AG20443 (cell line): ENCODE measurements at regions not wholly inside any gene's neighbourhood (a gene's known extent, or its start where the extent isn't known, plus 50 kb on each side); places are given as distances from the start of the nearest gene placed in this dataset.

Experiments
- DNase-seq: peaks from one replicate; pipeline ENCODE4 v3.0.0; 2012; ENCODE audit warnings: low spot score, mixed read lengths

DNA sequence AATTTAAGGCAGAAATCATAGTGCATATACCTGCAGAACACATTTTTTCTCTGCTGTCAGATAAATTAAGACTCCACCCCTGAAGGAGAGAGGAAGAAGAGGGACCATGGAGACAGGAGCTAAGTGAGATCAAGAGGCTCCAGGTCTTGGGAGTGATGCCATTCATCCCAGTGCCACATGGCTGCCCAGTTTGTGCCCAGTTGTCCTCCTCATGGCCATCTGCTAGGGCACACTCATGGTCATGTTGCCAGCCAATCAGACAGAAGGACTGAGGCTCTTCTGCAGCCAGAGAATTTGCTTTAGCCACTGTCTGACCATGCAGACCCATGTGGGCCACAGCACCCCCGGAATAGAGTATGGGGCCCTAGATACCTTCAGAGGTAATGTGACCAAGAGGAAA is 270.5 kb upstream of the PROK2 start:
- DNase-seq, result no peak

- no peak for DNase-seq
These were observed 270.0 kb upstream of the PROK2 start for GRCh38 chr3:72054976-72055375.

DNA sequence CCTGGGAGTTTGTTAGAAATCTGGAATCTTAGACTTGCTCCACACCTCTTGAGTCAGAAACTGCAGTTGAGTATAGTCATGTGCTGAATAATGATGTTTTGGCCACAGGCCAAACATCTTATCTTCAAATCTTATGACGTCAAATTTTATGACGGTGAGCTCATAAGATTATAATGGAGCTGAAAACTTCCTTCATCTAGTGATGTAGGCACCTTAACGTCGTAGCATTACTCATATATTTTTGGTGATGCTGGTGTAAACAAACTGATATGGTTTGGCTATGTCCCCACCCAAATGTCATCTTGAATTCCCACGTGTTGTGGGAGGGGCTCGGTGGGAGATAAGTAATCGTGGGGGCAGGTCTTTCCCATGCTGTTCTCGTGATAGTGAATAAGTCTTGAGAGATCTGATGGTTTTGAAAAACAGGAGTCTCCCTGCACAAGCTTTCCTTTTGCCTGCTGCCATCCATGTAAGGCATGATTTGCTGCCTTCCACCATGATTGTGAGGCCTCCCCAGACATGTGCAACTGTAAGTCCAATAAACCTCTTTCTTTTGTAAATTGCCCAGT is 268.0 kb upstream of the PROK2 start:
- no peak for DNase-seq

- no peak for DNase-seq
These were observed 265.8 kb upstream of the PROK2 start for GRCh38 chr3:72050771-72051170.

DNA sequence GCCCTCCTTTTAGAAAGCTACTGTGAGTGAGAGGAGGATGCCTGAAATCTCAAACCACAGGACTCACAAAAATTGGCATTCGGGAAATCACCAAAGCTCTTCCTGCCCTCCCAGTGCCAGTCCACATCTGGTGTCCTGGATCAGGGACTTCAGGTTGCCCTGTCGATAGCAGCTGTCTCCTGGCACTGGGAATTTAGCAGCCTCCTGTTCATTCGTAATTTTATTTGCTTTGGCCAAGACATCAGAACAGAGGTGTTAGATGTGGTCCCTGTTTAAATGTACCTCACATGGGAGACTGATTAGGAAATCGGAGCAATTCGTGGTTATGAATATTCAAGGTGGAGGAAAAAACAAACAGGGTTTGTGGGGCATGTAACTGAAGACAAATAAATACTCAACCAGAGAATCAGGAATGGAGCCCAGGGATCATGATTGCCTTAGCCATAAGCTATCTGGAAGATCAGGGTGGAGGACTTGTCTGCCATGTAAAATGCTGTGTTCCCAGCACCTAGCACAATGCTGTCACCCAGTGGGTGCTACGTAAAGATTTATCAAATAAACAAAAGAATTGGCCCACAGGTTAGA is 265.2 kb upstream of the PROK2 start:
- DNase-seq, result no peak

GRCh38 chr3:72049300-72049699 is 264.4 kb upstream of the PROK2 start:
- DNase-seq, result no peak

DNA sequence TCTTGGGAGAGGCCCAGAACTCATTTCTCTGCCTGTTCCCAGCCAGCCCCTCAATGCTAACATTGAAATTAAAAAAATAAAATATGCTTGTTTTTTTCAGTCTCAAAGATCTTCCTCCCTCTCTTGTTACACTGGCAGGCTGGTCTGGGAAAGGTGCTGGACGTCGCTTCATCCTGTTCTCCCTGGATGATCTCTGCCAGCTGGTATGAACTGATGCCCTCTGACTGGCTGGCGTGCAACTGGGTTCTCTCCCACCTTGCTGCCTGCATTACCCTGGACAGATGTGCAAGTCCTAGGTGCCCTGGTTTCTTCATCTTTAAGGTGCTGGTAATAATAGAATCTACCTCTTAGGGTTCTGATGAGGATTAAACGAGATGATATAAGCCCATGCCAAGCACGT is 263.9 kb upstream of the PROK2 start:
- DNase-seq, result no peak

GRCh38 chr3:72047221-72047871 is 262.4 kb upstream of the PROK2 start:
- no peak for DNase-seq

DNA sequence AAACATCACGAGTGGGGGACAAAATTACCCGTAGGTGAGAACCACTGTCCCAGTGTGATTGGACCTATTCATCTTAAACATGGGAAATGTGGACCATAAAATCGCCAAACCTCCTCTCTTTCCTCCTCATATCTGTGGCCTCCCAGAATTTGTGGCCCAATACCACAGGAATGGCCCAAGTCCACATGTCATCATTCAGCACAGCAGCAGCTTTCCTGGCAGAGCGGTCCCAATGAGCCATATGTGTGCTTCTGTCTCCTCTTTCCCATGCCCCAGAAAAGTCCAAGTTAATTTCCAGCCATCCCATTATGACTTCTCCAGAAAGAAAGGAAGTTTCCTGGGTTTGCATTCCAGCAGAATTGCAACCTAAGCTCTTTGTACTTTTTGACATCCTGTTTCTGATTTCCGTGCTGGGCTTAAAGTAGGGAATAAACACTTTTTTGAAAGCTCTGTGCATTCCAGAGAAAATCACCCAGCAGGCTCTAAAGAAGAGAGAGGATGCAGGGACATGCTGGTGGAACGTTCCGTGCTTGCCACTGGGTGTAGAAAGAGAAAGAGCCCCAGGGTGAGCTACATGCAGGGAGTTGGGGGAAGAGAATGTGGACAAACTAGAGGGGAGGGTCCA is 259.4 kb upstream of the PROK2 start:
- peak; percentile 65 for DNase-seq

GRCh38 chr3:72043204-72044133 is 258.5 kb upstream of the PROK2 start:
- no peak for DNase-seq

DNA sequence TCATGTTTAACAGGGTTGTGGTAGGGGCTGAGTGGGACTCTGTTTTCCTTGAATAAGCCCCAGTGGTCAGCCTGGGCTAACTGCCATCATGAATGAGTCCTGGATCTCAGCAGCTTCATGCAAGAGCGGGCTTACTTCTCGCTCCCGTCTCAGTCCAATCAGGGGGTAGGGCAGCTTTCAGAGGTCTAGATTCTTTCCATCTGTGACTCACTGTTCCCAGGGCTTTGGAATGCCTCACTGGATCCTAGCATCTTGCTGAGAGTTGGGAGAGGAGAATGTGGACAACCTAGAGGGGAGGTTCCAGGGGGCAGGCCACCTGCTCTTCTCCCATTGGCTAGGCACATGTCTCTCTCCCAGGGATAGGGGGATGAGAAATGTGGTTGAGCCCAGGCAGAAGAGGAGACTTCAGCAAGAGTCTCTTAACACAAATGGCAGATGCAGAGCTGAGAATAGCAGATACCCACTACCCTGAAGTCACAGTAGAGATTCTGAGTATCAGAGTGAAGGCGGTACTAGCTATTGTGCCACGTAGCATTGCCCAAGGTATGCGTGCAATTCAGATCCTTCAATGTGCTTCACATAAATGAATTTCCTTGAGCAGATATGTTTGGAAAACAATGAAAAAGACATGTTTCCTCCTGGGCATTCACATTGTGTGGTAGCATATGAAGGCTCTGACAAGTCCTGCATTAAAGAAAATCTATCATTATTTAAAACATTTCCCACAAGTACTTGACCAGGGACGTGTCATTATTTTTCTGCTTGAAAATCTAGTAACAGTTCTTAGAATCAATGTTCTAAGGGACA is 257.7 kb upstream of the PROK2 start:
- peak; percentile 80 for DNase-seq

GRCh38 chr3:72041511-72041910 is 256.6 kb upstream of the PROK2 start:
- DNase-seq, result peak; percentile 31

- no peak for DNase-seq
These were observed 256.1 kb upstream of the PROK2 start for GRCh38 chr3:72041076-72041475.

- no peak for DNase-seq
These were observed 254.7 kb upstream of the PROK2 start for GRCh38 chr3:72039677-72040076.

GRCh38 chr3:72036899-72037298 is 252.0 kb upstream of the PROK2 start:
- peak; percentile 73 for DNase-seq

GRCh38 chr3:72035606-72036005 is 250.7 kb upstream of the PROK2 start:
- DNase-seq, result no peak

DNA sequence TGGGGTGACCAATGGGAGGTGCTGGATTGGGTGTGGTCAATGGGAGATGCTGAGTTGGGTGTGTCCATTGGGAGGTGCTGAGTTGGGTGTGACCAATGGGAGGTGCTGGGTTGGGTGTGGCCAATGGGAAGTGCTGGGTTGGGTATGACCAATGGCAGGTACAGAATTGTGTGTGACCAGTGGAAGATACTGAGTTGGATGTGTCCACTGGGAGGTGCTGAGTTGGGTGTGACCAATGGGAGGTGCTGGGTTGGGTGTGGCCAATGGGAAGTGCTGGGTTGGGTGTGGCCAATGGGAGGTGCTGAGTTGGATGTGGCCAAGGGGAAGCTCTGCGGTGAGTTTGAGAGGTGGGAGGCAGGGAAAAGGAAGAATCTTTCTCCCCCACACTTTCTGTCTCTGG is 250.0 kb upstream of the PROK2 start:
- no peak for DNase-seq

GRCh38 chr3:72033666-72034428 is 248.9 kb upstream of the PROK2 start:
- DNase-seq, result no peak

GRCh38 chr3:72032441-72033135 is 247.6 kb upstream of the PROK2 start:
- DNase-seq, result no peak

DNA sequence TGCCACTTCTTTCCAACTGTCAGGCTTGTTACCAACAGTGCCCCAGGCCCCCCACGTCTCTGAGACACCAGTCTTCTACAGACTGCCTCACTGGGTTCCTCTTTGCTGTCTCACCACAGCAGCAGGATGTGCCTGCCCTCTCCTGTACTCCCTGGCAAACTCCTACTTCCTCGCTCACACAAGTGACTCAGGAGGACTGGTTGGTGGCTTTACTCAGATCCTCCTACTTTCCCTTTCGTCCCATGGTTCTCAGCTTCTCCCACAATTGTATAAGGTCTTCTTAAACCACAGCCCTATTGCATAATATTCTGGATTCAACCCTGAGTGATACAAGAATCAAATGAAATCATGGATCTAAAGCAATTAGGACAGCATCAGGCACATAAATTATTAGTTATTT is 246.6 kb upstream of the PROK2 start:
- DNase-seq, result peak; percentile 76
